Muscle of back (tissue), 3 donors: ENCODE measurements at regions not wholly inside any gene's neighbourhood (a gene's known extent, or its start where the extent isn't known, plus 50 kb on each side); places are given as distances from the start of the nearest gene placed in this dataset.
A peak's percentile ranks its signal among the peaks of the same experiment; 100 is the strongest.

Experiments
- DNase-seq, 3 donors: peaks; one replicate each; pipeline versions ENCODE4 v3.0.0 to v3.0.0-alpha.2; 2013

DNA sequence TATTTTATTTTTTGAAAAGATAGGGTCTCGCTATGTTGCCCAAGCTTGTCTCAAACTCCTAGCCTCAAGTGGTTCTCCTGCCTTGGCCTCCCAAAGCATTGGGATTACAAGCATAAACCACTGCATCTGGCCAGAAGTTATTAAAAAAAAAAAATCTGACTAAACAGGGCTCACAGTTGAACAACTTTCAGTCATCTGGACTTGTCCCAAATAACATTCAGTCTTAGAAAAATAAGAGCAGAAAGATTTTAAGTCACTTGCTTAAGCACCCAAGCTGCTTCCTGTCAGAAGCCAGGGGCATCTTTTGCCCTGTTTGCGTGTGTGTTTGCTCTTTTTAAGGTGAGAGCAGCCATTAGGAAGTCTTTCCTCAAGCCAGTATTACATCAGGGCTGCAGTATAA, 286.8 kb downstream of the LMO4 start:
- DNase-seq: peak; percentile 8 to 61 (median 14)

DNA sequence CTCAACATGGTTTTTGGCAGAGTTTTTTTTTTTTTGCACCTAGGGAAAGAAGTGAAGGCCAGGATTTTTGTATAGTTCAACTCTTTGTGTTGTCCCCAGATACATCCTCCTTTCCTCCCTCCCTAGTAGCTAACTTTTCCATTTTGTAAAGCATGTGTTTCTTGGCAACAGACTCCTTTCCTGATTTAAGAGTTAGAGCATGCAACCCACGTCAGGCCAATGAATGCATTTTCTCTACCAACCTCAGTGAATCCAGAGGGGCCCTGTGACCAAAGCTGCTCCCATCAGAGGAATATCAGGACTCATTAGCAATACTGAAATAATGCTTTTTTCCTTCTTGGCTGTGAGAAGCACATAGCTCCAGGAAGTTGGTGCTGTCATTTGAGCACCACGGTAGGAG, 287.2 kb downstream of the LMO4 start:
- peak in 2 of 3 donors; percentile 26 to 54 for DNase-seq

DNA sequence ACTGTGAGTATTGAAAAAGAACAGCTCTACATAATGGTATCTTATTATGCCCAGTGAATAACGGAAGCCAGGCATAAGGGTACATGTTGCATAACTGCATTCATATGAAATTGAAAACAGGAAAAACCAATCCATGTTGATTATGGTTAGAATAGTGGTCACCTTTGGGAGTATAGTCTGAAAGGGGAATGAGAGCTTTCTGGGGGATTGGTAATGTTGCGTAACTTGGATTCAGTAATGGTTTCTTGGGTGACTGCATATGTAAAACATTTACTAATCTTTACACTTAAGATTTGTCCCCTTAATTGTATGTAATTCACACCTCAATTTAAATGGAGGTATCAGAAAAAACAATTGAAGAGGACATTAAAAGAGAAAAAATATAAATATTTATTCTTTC, 292.1 kb downstream of the LMO4 start:
- no peak for DNase-seq

DNA sequence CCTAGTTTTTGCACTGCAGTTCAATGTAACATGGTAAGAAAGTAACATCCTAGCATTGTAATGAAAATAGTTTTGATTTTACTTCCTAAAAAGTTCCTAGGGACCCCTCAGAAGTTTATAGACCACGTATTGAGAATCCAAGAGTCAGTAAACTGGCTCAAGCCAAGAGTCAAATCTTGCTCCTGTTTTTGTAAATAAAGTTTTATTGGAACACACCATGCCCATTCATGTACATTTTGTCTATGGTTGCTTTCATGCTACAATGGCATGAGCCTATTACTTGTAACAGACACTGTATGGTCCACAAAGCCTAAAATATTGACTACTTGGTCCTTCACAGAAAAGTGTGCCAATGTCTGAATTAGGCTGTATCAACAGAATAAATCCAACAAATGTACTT, 301.0 kb downstream of the LMO4 start:
- DNase-seq: no peak

DNA sequence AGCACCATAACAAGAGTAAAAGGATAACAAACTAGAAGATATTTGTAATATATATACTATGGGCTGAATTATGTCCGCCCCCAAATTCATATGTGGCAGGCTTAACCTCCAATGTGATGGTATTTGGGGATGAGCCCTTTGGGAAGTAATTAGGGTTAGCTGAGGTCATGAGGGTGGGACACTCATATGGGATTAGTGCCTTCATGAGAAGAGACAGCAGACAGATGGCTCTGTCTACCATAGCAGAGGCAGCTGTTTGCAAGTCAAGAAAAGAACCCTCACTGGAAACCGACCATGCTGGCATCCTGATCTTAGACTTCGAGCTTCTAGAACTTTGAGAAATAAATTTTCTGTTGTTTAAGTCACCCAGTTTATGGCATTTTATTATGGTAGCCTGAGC, 303.6 kb downstream of the LMO4 start:
- no peak for DNase-seq

DNA sequence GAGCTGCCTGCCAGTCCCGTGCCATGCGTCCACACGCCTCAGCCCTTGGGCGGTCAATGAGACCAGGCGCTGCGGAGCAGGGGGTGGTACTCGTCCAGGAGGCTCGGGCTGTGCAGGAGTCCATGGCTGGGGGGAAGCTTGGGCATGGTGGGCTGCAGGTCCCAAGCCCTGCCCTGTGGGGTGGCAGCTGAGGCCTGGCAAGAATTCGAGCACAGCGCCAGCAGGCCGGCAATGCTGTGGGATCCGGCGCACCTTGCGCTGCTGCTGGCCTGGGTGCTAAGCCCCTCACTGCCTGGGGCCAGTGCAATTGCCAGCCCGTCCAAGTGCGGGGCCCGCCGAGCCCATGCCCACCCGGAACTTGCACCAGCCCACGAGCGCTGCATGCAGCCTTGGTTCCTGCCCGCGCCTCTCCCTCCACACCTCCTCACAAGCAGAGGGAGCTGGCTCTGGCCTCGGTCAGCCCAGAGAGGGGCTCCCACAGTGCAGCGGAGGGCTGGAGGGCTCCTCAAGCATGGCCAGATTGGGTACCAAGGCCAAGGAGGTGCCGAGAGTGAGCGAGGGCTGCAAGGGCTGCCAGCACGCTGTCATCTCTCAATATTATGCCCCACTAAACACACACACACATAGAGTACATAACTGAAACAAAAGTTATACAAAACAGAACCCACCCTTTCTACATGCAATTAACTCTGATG, 307.7 kb downstream of the LMO4 start:
- no peak for DNase-seq

DNA sequence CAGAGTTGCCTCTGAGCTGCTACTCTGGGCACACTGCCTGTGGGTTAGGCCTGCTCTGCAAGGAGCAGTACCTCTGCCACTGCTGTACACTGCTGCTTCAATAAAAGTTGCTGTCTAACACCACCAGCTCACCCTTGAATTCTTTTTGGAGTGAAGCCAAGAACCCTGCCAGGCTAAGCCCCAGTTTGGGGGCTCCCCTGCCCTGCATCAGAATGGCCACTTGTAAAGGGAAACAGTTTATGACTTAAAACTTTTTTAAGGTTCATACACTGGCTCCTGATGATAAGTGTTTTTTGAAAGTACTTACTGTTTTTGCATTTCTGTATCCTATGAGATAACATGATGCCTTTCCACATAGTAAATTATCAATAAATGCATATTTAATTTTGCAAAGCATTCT, 310.0 kb downstream of the LMO4 start:
- no peak for DNase-seq

DNA sequence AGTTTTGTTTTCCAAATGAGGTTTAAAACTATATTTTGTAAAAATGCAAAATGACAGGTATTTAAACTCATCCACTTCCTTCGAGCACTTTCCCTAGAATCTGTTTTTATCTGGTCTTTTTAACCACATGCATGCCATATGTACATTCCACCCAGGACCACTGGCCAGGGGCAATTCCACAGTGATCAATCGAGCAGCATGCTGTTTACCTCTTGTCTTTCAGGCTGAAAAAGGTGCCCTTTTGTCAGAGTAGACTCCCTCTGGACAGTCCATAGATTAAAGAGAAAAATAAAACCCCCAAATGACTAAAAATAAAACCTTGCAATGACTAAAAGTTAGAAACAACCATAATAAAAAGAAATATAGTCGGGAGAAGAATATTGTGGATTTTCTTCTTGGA, 313.3 kb downstream of the LMO4 start:
- DNase-seq: no peak

DNA sequence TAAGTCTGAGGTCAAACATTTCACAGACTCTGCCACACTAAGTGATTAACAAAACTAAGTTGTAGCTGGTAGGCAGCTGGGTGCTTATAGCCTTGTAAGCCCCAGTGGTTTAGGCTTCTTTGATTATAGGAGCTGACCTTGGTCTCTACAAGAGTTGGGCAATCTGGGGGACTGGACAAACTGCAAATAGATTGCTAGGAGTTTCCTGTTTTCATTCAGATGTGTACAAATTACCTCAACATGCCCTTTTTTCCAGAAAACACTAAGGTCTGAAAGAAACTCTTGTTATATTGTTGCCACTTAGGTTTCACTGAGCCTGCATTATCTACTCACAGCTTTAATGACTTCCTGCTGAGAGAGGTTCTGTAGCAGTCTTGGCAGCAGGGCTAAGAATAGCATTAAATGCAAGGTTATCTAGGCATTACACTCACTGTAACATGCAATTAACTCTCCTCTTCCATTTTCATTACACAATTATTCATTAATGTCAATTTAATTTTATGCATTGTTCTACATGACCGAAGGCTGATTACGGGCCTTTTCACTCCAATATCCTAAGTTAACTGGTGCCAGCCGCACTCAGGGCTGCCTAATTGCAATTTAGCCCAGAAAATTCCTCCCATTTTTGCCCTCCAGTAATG, 314.0 kb downstream of the LMO4 start:
- peak in 1 of 3 donors; percentile 10 for DNase-seq

DNA sequence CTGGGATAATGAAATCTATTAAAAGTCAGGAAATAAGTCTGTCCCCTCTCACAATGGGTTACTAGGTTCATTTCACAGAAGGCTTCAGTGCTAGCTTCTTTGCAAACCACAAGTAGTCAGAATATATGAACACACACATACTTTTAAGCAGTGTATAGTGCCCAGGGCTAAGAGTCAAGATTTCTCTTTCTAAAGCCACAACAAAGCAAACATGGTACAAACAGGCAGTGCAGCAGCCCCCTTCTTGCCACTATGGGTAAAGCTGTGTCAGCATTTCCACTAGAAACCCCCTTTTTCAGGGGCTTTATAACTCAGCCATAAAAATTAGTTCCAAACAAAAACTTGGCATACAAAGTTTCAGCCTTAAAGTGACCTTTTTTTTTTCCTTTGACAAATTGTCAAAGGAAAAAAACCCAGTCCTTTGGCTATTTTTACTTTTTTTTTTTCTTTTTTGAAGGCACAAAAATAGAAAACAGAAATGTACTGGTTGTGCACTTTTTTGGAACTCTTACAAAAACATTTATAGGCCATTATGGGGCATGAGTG, 315.4 kb downstream of the LMO4 start:
- DNase-seq: peak in 1 of 3 donors; percentile 33

DNA sequence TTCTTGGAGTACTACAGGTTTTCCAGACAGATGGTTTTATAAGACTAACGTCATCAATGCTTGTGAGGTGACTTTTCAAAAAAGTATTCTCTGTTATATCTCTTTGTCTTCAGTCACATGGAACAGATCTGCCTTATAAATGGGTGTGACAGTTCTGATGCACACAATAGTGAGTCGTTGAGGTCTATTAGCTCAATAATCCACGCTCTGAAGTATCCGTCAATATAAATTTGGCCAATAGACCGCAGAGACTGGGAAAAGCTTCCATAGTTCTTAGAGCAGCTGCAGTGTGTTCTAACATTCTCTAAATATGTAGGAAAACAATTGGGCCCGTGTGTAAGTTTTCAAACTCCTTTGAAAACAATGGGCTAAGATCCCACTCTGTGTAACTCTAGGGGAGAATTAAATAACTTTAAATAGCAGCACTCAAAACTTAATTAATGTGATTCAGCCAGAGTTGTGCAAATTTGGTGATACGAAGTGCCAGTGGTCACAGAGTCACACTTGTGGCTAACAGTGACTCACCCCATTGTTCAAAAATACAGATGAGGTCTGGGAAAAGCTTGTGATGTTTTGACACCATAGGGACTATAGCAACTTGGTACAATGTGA, 316.0 kb downstream of the LMO4 start:
- DNase-seq: peak; percentile 12 to 49 (median 46)

DNA sequence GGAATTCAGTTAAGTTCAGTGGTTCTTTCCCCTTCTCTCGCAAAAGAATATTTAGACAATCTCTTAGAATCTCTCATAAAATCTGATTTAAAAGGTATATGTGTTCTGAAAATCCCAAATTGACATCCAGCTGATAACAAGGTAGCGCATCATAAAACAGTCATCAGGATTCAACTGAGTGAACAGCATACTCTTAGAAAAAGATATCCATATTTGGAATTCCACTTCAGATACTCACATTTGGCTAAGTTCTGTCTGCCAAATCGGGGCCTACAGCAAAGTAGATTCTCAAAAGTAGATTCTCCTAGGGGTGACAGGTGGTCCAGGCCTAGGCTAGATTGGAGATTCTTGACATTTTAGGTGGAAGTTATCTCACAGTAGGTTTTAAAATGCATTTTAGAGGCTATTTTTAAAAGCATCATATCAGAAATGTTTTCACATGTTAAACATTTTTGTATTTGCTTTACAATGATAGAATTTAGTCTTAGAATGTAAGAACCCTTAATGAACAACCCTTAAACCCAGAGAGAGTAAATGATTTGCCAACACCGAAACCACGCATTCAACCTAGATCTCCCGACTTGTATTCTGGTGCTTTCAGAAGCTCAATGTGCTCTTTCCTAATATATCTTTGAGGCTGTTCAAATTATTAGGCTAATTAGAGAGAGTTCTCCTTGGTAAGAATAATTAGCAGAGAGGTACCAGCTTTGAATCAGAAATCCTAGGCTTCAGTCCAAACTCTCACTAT, 318.9 kb downstream of the LMO4 start:
- no peak for DNase-seq

DNA sequence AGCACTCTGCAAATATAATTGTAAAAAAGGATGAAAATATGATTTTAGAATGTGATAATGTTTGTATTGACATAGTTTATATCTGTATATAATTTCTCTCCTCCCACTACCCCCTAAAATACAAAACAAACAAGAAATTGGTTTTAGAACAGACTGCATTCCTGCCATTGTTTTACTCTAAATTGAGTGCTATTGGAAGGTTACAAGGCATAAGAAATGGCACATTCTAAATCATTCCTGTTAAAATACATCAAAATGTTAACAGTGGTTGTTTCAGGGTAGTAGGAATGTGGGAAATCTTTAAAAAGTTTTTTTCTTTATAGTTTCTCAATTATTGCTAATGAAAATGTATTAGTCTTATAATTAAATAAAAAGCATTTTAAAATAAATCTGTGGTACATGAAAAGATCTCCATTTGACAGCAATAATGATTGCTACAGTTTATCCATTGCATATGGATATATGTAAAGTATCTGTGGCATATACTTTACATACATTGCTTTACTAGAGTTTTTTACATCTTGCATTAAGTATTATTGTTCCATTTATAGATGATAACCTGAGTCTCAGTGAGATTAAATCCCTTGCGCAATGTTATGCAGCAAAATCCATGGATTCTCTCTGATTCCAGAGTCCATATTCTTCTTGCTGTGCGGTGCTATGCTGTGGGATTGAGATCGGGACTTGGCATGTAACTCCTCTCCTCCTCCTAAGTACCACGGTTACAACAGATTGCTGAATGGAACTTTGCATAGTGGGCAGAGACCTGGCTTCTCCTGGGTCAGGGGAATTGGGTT, 319.8 kb downstream of the LMO4 start:
- DNase-seq: no peak

DNA sequence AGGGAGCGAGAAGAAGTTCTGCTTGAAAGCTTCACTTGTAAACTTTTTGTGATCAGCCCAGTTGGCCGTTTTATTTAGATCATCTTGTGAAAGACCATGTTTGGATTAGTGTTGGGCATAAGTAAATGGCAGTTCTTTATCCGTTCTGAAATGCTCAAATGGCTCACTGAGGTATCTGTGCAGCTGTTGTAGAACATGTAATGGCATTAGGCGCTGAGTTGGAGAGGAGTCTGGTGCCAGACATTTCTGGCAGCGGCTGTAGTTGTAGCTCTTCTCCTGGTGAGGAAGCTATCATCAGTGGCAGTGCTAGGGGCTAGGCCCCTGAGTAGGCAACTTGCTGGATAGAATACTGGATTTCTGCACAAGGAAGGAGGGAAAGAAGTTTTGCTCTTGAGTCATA, 321.6 kb downstream of the LMO4 start:
- peak; percentile 21 to 30 (median 27) for DNase-seq

DNA sequence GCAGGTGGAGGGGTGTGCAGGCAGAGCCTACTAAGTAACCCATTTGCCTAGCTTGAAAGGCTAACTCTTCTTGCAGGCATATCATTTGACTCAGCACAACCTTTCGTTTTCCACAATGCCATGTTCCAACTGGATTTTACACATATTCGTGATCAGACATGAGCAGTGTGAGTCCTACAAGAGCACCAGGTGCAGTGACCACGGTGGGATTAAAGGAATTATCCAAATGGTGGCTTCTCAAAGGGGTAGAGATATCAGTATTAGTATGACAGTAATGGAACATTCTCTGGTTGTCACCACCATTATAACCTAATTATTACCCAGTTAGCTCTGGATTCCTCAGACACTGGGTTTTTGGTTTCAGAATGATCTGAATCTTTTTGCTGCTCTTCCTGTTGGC, 323.5 kb downstream of the LMO4 start:
- DNase-seq: no peak

DNA sequence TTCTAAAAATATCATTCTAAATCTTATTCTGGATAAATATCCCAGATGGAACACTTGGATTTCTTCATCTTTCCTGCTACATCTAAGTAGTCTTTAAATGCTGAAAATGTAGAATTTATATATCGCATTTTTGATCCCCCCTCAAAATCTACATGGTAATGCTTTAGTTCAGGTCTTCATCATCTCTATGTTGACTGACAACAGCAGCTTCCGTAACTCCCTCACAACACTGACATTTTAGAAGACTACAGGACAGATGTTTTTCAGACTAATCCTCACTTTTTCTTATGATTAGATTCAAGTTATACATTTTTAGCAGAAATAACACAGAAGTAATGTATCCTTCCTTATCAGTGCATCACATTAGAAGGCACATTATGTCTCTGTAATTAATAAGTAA, 336.5 kb downstream of the LMO4 start:
- no peak for DNase-seq

DNA sequence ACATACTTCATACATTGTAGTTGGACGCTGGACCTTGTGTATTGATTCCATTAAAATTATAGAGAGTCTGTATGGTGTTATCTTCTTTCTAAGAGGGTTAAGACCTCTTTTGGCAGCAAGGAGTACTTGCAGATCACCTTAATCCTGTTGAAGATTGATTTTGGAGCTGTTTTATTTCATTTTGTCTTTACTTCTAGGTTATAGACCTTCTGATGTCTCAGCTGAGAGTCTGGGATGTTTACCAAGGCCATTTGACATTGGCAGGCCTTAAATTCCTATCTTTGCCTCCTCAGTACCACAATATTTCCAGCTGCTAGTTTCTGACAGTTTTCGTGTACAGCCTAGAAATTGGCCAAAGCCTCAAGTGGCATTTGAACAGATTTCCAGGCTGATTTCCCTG, 338.0 kb downstream of the LMO4 start:
- DNase-seq: no peak

DNA sequence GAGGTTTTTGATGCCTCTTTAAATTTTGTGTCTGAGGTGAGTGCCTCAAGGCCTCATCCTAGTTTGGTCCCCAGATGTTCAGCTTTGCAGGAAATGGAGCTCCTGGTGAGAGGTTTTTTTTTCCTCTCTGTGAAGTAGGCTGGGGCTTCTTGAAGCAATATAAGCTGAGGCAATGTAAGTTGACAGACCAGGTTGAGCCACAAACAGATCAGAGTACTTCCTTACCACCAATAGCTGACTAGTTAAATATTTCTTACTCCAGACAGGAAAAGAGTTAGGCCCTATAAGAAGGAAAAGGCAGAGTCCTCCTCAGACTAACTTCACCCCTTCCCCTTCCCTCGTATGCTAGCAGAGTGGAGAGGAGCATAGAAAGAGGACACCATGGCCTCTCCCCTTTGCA, 341.0 kb downstream of the LMO4 start:
- no peak for DNase-seq

DNA sequence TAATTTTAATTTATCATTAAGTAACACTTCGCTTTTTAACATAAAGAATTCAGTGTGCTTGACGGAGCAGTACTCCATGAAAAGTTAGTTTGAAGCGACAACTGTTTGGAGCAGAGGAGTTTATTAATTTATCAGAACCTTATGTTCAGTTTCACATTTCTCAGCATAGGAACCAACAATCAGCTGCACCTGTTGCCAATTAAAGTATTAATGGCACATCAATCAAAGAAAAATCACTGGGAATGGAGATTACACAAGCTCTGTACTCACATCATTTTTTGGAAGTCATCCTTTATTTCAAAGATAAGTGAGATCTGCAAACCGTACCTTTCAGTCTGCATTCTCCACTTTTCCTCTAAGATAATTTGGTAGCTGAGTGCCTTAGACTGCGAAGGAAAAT, 344.6 kb downstream of the LMO4 start:
- no peak for DNase-seq

DNA sequence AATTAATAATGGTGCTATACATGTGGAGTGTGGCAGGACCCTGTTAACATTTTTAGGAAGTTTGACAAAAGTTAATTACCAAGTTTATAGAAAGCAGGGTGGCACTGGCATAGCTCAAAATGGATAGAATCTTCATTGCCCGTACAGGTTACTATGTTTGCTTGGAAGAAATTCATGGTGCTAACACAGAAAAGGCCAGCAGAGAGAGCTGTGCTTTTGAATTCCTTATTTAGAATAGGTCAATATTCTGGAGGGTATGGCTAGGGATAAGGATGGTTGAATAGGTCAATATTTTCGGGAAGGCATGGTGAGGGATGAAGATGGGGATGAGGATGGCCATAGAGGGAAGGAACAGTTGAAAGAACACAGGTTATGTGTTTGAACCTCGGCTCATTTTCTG, 345.1 kb downstream of the LMO4 start:
- no peak for DNase-seq

DNA sequence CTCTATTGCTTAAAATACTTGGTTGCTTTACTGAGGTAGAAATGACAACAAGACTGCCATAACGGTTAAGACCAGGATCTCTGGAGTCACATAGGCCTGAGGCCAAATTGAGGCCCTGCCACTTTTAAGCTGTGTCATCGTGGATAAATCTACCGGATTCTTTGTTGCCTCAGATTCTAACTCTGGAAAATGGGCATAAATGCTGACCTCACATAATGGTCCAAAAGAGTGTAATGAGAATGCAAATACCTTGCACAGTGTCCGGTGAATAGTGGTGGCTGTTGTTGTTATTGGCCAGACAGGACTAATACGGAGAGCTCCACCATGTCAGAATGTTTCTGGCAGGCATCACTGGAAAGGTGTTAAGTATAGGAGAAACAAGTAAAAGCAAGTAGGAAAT, 346.1 kb downstream of the LMO4 start:
- DNase-seq: no peak

DNA sequence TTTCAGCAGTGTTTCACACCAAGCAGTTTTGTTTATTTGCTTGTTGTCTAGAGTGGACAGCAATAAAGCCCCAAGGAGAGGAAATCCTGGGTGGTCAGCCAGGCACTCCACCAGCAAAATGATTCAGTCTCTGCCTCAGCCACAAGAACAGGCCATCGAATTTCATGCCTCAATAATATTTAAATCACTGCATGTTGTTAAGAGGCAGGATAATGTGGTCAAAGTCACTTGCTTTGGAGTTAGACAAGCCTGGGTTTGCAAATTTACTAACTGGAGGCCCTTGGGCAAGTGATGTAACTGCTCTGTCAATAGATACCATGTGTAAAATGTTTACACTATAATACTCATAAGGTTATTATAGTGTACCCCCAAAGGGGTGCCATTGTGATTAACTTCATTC, 349.6 kb downstream of the LMO4 start:
- DNase-seq: no peak
